Gastroesophageal sphincter (tissue), 4 donors: ENCODE measurements at regions not wholly inside any gene's neighbourhood (a gene's known extent, or its start where the extent isn't known, plus 50 kb on each side); places are given as distances from the start of the nearest gene placed in this dataset.

ENCODE experiments used
- ATAC-seq: fragments of 150-250 bp; one replicate; pipeline ENCODE4 v1.9.1; 2016; ENCODE audit warnings: mild to moderate bottlenecking, moderate library complexity
- H3K27ac ChIP-seq, 4 donors: fragments of 200-600 bp; sonication (generic) in 3 of 4; 1 replicate in 3 of 4; 2 replicates in 1 of 4; pipeline ENCODE4 v1.5.1; 2016 to 2019
- H3K27me3 ChIP-seq: fragments of 200-600 bp; sonication (generic); one replicate; pipeline ENCODE4 v1.5.1; 2019
- H3K36me3 ChIP-seq, 2 donors: fragments of 200-600 bp; sonication (generic); one replicate each; pipeline ENCODE4 v1.5.1; 2019; ENCODE audit warnings: control low read depth in 1 of 2
- H3K4me1 ChIP-seq, 3 donors: fragments of 200-600 bp; sonication (generic); 1 replicate in 2 of 3; 2 replicates in 1 of 3; pipeline ENCODE4 v1.5.1; 2016 to 2019; ENCODE audit warnings: control low read depth in 2 of 3
- H3K4me3 ChIP-seq, 2 donors: fragments of 200-600 bp; sonication (generic); one replicate each; pipeline ENCODE4 v1.5.1; 2019; ENCODE audit warnings: mild to moderate bottlenecking in 1 of 2, moderate library complexity in 1 of 2
- H3K9me3 ChIP-seq, 3 donors: fragments of 200-600 bp; sonication (generic); one replicate each; pipeline ENCODE4 v1.5.1; 2017 to 2019; ENCODE audit warnings: control low read depth in 2 of 3
- CTCF ChIP-seq, 4 experiments: fragments of 200-600 bp in 2 of 4; fragments of 450-650 bp in 2 of 4; sonication (generic) in 1 of 4; IDR thresholded peaks; one replicate each; pipeline ENCODE4 v1.5.1; 2017 to 2019; ENCODE audit warnings: antibody characterized with exemption in 4 of 4, mild to moderate bottlenecking in 2 of 4, moderate library complexity in 2 of 4
- EP300 ChIP-seq: sonication (generic); formaldehyde crosslinking; IDR thresholded peaks from one replicate; pipeline ENCODE4 v1.6.1; 2017; ENCODE audit warnings: antibody characterized with exemption, mild to moderate bottlenecking
- POLR2A ChIP-seq, 2 donors: fragments of 450-650 bp; IDR thresholded peaks; one replicate each; pipeline ENCODE4 v1.6.1; 2017; ENCODE audit warnings: antibody characterized with exemption in 2 of 2, mild to moderate bottlenecking in 2 of 2, moderate library complexity in 1 of 2
- POLR2AphosphoS5 ChIP-seq: sonication (generic); formaldehyde crosslinking; IDR thresholded peaks from one replicate; pipeline ENCODE4 v1.6.1; 2017; ENCODE audit warnings: antibody characterized with exemption
- WGBS, 2 donors: methylation state at CpG; one replicate each; pipeline ENCODE4 v1.1.5; 2018; ENCODE audit warnings: low coverage in 1 of 2; 5-methylcytosine and 5-hydroxymethylcytosine counted together

GRCh38 chr2:236775511-236775910 is 205.9 kb downstream of the ACKR3 start:
- H3K27ac ChIP-seq = no peak overlapping the region
- no peaks in the 10 kb centered on the region for H3K36me3 ChIP-seq
- 21 to 31% methylated on average over 2 of the region's 2 CpGs for WGBS, 2 donors
- no peak overlapping the region for H3K4me3 ChIP-seq
- no peak for ATAC-seq
- no peaks in the 10 kb centered on the region for H3K4me1 ChIP-seq
- TF ChIP-seq POLR2A (IDR thresholded peaks at IDR 0.05) (no peak), POLR2AphosphoS5 (no peak), CTCF (IDR thresholded peaks at IDR 0.05) (no peak), EP300 (no peak)
- H3K9me3 ChIP-seq = no peaks in the 10 kb centered on the region
- H3K27me3 ChIP-seq = no peaks in the 10 kb centered on the region

- H3K9me3 ChIP-seq = no peaks in the 10 kb centered on the region
- no peaks in the 10 kb centered on the region for H3K4me1 ChIP-seq
- no peaks in the 10 kb centered on the region for H3K27me3 ChIP-seq
- no peak for ATAC-seq
- no peak overlapping the region for H3K27ac ChIP-seq
- 89 to 95% methylated on average over 6 to 8 of the region's 10 CpGs for WGBS, 2 donors
- H3K36me3 ChIP-seq = no peaks in the 10 kb centered on the region
- no peak overlapping the region for H3K4me3 ChIP-seq
- no peak for TF ChIP-seq EP300
- no peak for TF ChIP-seq POLR2AphosphoS5
- no peak for TF ChIP-seq CTCF (IDR thresholded peaks at IDR 0.05)
- TF ChIP-seq POLR2A (IDR thresholded peaks at IDR 0.05) = no peak
Measured at GRCh38 chr2:236776206-236776605, 206.6 kb downstream of the ACKR3 start.

- 63 to 93% methylated on average over 3 to 8 of the region's 8 CpGs for WGBS, 2 donors
- Histone ChIP-seq H3K4me3 (no peak overlapping the region), H3K27me3 (no peaks in the 10 kb centered on the region), H3K27ac (no peak overlapping the region), H3K4me1 (no peaks in the 10 kb centered on the region), H3K36me3 (no peaks in the 10 kb centered on the region), H3K9me3 (no peaks in the 10 kb centered on the region)
- TF ChIP-seq POLR2AphosphoS5 = no peak
- TF ChIP-seq EP300 = no peak
- no peak for TF ChIP-seq POLR2A (IDR thresholded peaks at IDR 0.05)
- TF ChIP-seq CTCF (IDR thresholded peaks at IDR 0.05) = no peak
- no peak for ATAC-seq
Measured at GRCh38 chr2:236776695-236777251, 207.1 kb downstream of the ACKR3 start.

GRCh38 chr2:236777408-236777807 is 207.8 kb downstream of the ACKR3 start:
- Histone ChIP-seq H3K36me3 (no peaks in the 10 kb centered on the region), H3K9me3 (no peaks in the 10 kb centered on the region), H3K4me3 (no peak overlapping the region), H3K27ac (no peak overlapping the region), H3K4me1 (no peaks in the 10 kb centered on the region), H3K27me3 (no peaks in the 10 kb centered on the region)
- no peak for ATAC-seq
- no peak for TF ChIP-seq EP300
- no peak for TF ChIP-seq CTCF (IDR thresholded peaks at IDR 0.05)
- TF ChIP-seq POLR2A (IDR thresholded peaks at IDR 0.05) = no peak
- no peak for TF ChIP-seq POLR2AphosphoS5
- WGBS, 2 donors = 83% methylated on average over 2 of the region's 8 CpGs; no CpG with 5 or more reads in 1 of the 2 donors

GRCh38 chr2:236781933-236782816 is 212.6 kb downstream of the ACKR3 start:
- WGBS, 2 donors = 71 to 89% methylated on average over 10 of the region's 17 CpGs
- H3K9me3 ChIP-seq = no peaks in the 10 kb centered on the region
- no peak for TF ChIP-seq POLR2A (IDR thresholded peaks at IDR 0.05)
- TF ChIP-seq CTCF (IDR thresholded peaks at IDR 0.05) = no peak
- TF ChIP-seq POLR2AphosphoS5 = no peak
- no peak for TF ChIP-seq EP300
- ATAC-seq = no peak
- no peaks in the 10 kb centered on the region for H3K36me3 ChIP-seq
- H3K27me3 ChIP-seq = peaks cover 6% of the 10 kb centered on the region
- H3K27ac ChIP-seq = no peak overlapping the region
- H3K4me1 ChIP-seq = no peaks in the 10 kb centered on the region
- no peak overlapping the region for H3K4me3 ChIP-seq
